WTC11 (cell line): ENCODE measurements at regions not wholly inside any gene's neighbourhood (a gene's known extent, or its start where the extent isn't known, plus 50 kb on each side); places are given as distances from the start of the nearest gene placed in this dataset.

Source experiments
- ATAC-seq: fragments of 200-7000 bp; cut with Tn5 transposase; 2 replicates; pipeline ENCODE4 v1.10.0; 2021; ENCODE audit warnings: mild to moderate bottlenecking, moderate library complexity
- CTCF ChIA-PET: fragments of 300-600 bp; sonication (Branson Sonifier 250); formaldehyde crosslinking; loops from one replicate; lab custom pipeline; 2021; ENCODE audit warnings: antibody characterized with exemption; lab: Charles Lee
- POLR2A ChIA-PET: fragments of 350-600 bp; sonication (Branson Sonifier 250); formaldehyde crosslinking; loops from one replicate; lab custom pipeline; 2021; ENCODE audit warnings: antibody characterized with exemption; lab: Charles Lee
- DNase-seq: peaks from one replicate; pipeline ENCODE4 v3.0.0; 2021; ENCODE audit warnings: low spot score
- H3K27ac Mint-ChIP-seq: 2 replicates; pipeline ENCODE4 v1.8.0; 2021; ENCODE audit warnings: mixed read lengths
- H3K27me3 Mint-ChIP-seq: 2 replicates; pipeline ENCODE4 v1.8.0; 2021; ENCODE audit warnings: low read depth, mild to moderate bottlenecking, moderate library complexity, mixed read lengths
- H3K36me3 Mint-ChIP-seq: 2 replicates; pipeline ENCODE4 v1.8.0; 2021; ENCODE audit warnings: mixed read lengths
- H3K4me1 Mint-ChIP-seq: 2 replicates; pipeline ENCODE4 v1.8.0; 2022; ENCODE audit warnings: mixed read lengths
- H3K4me3 Mint-ChIP-seq: 2 replicates; pipeline ENCODE4 v1.8.0; 2021; ENCODE audit warnings: mild to moderate bottlenecking, moderate library complexity, mixed read lengths
- H3K9me3 Mint-ChIP-seq: 2 replicates; pipeline ENCODE4 v1.8.0; 2021; ENCODE audit warnings: mixed read lengths
- AFF4 ChIP-seq: sonication (generic); formaldehyde crosslinking; IDR thresholded peaks from 2 replicates; pipeline ENCODE4 v1.8.1; 2023; ENCODE audit warnings: mild to moderate bottlenecking, missing genetic modification reagents, borderline replicate concordance
- ATF6 ChIP-seq: sonication (generic); formaldehyde crosslinking; IDR thresholded peaks from 2 replicates; pipeline ENCODE4 v1.8.1; 2023; ENCODE audit warnings: mild to moderate bottlenecking, missing genetic modification reagents
- CREB1 ChIP-seq: sonication (generic); formaldehyde crosslinking; IDR thresholded peaks from 2 replicates; pipeline ENCODE4 v1.8.0; 2023; ENCODE audit warnings: mild to moderate bottlenecking, missing genetic modification reagents
- ERG ChIP-seq: fragments of 250-450 bp; sonication (Bioruptor Pico); IDR thresholded peaks from 2 replicates; pipeline ENCODE4 v1.8.0; 2021; ENCODE audit warnings: mild to moderate bottlenecking
- ETV6 ChIP-seq: sonication (generic); formaldehyde crosslinking; IDR thresholded peaks from 2 replicates; pipeline ENCODE4 v1.8.1; 2022; ENCODE audit warnings: mild to moderate bottlenecking, missing genetic modification reagents
- NR3C1 ChIP-seq: sonication (generic); formaldehyde crosslinking; conservative IDR thresholded peaks from 2 replicates; pipeline ENCODE4 v1.8.1; 2023; ENCODE audit warnings: low read depth, mild to moderate bottlenecking, missing genetic modification reagents
- PRRX2 ChIP-seq: fragments of 250-450 bp; sonication (Bioruptor Pico); IDR thresholded peaks from 2 replicates; pipeline ENCODE4 v1.8.0; 2021; ENCODE audit warnings: mild to moderate bottlenecking
- SP1 ChIP-seq: sonication (generic); formaldehyde crosslinking; conservative IDR thresholded peaks from 2 replicates; pipeline ENCODE4 v1.8.1; 2022; ENCODE audit warnings: missing genetic modification reagents
- TCF7 ChIP-seq: sonication (generic); formaldehyde crosslinking; IDR thresholded peaks from 2 replicates; pipeline ENCODE4 v1.8.0; 2022; ENCODE audit warnings: mild to moderate bottlenecking, low read depth, missing genetic modification reagents, moderate library complexity
- USF2 ChIP-seq: sonication (generic); formaldehyde crosslinking; IDR thresholded peaks from 2 replicates; pipeline ENCODE4 v1.8.1; 2023; ENCODE audit warnings: mild to moderate bottlenecking, missing genetic modification reagents, moderate library complexity
- ZNF416 ChIP-seq: fragments of 250-450 bp; sonication (Bioruptor Pico); IDR thresholded peaks from 2 replicates; pipeline ENCODE4 v1.9.0; 2021; ENCODE audit warnings: mild to moderate bottlenecking, inconsistent platforms
- ZNF532 ChIP-seq: fragments of 250-450 bp; sonication (Bioruptor Pico); IDR thresholded peaks from 2 replicates; pipeline ENCODE4 v1.9.0; 2021; ENCODE audit warnings: mild to moderate bottlenecking, borderline replicate concordance

- DNase-seq (no peak), ATAC-seq (no peak)
- POLR2A ChIA-PET = no interaction called here
- Mint-ChIP-seq H3K9me3 (peaks cover 13% of the 10 kb centered on the region), H3K4me1 (peaks cover 9% of the 10 kb centered on the region), H3K4me3 (no peak overlapping the region), H3K27ac (no peak overlapping the region), H3K27me3 (no peaks in the 10 kb centered on the region), H3K36me3 (no peaks in the 10 kb centered on the region)
- CTCF ChIA-PET = no interaction called here
- TF ChIP-seq ZNF532 (CRISPR knock-in tag) (no peak), TCF7 (CRISPR knock-in tag) (no peak), AFF4 (no peak), SP1 (CRISPR knock-in tag) (no peak), ERG (CRISPR knock-in tag) (no peak), ETV6 (CRISPR knock-in tag) (no peak), USF2 (CRISPR knock-in tag) (no peak), CREB1 (no peak), ZNF416 (CRISPR knock-in tag) (no peak), ATF6 (no peak), NR3C1 (CRISPR knock-in tag) (no peak)
Observed at GRCh38 chr1:29586991-29587745, 350.8 kb downstream of the PTPRU start.

- H3K36me3 Mint-ChIP-seq = no peaks in the 10 kb centered on the region
- H3K9me3 Mint-ChIP-seq = peaks cover 13% of the 10 kb centered on the region
- no peaks in the 10 kb centered on the region for H3K27me3 Mint-ChIP-seq
- no peak overlapping the region for H3K4me3 Mint-ChIP-seq
- H3K27ac Mint-ChIP-seq = no peak overlapping the region
- ChIA-PET POLR2A (no interaction called here), CTCF (no interaction called here)
- ATAC-seq (no peak), DNase-seq (no peak)
- H3K4me1 Mint-ChIP-seq = peaks cover 9% of the 10 kb centered on the region
- TF ChIP-seq PRRX2 = no peak
Observed at GRCh38 chr1:29586215-29586614, 349.9 kb downstream of the PTPRU start.
